OCI-LY7 (cell line): ENCODE measurements at regions not wholly inside any gene's neighbourhood (a gene's known extent, or its start where the extent isn't known, plus 50 kb on each side); places are given as distances from the start of the nearest gene placed in this dataset.

ENCODE experiments used
- BruUV-seq: library from RNA; stranded (reverse); fragments of 400-500 nt; replicated peaks from 2 replicates; lab custom pipeline; 2021; lab: Mats Ljungman, UMichigan
- CTCF ChIA-PET: fragments of 300-600 bp; sonication (Branson Sonifier 250); formaldehyde crosslinking; loops from one replicate; lab custom pipeline; 2022; ENCODE audit warnings: antibody characterized with exemption; ENCODE audit not compliant: unreplicated experiment; lab: Charles Lee
- POLR2A ChIA-PET: fragments of 300-600 bp; sonication (Branson Sonifier 250); formaldehyde crosslinking; loops from one replicate; lab custom pipeline; 2022; ENCODE audit warnings: antibody characterized with exemption; lab: Charles Lee
- DNase-seq: peaks from one replicate; pipeline ENCODE4 v3.0.0-alpha.2; 2015; ENCODE audit warnings: low spot score
- H2AFZ ChIP-seq: fragments of 200-600 bp; sonication (generic), shearing (Covaris generic); 2 replicates; pipeline ENCODE4 v1.6.1; 2014; ENCODE audit warnings: mild to moderate bottlenecking, antibody characterized with exemption, low read length, moderate library complexity
- H3K27ac ChIP-seq: fragments of 200-600 bp; sonication (generic); 2 replicates; pipeline ENCODE4 v1.5.1; 2014; ENCODE audit warnings: mixed run types, low read depth, mild to moderate bottlenecking, moderate library complexity, low read length, inconsistent platforms; ENCODE audit not compliant: poor library complexity, severe bottlenecking
- H3K36me3 ChIP-seq: fragments of 200-600 bp; sonication (generic); 2 replicates; pipeline ENCODE4 v1.6.1; 2014; ENCODE audit warnings: mild to moderate bottlenecking, antibody characterized with exemption, low read length, moderate library complexity, mixed read lengths; ENCODE audit not compliant: insufficient read depth
- H3K4me1 ChIP-seq: fragments of 200-600 bp; sonication (generic); 2 replicates; pipeline ENCODE4 v1.5.1; 2014; ENCODE audit warnings: mild to moderate bottlenecking, low read length; ENCODE audit not compliant: insufficient read depth, poor library complexity, severe bottlenecking
- H3K4me2 ChIP-seq: fragments of 200-600 bp; sonication (generic); 2 replicates; pipeline ENCODE4 v1.6.1; 2014; ENCODE audit warnings: mild to moderate bottlenecking, low read length
- H3K4me3 ChIP-seq: fragments of 200-600 bp; sonication (generic); 2 replicates; pipeline ENCODE4 v1.5.1; 2014; ENCODE audit warnings: mild to moderate bottlenecking, low read depth, low read length; ENCODE audit not compliant: poor library complexity, severe bottlenecking
- H3K79me2 ChIP-seq: fragments of 200-600 bp; sonication (generic); 2 replicates; pipeline ENCODE4 v1.6.1; 2016; ENCODE audit warnings: low read depth, mild to moderate bottlenecking, low read length, moderate library complexity, mixed read lengths; ENCODE audit not compliant: insufficient read depth
- H3K9me2 ChIP-seq: fragments of 200-600 bp; sonication (generic); 2 replicates; pipeline ENCODE4 v1.6.1; 2016; ENCODE audit warnings: mild to moderate bottlenecking, low read length, mixed read lengths; ENCODE audit not compliant: insufficient read depth
- H3K9me3 ChIP-seq: fragments of 200-600 bp; sonication (generic); 2 replicates; pipeline ENCODE4 v1.6.1; 2014; ENCODE audit warnings: mild to moderate bottlenecking, mixed run types, low read length, mixed read lengths
- H4K20me1 ChIP-seq: fragments of 200-600 bp; sonication (generic); 2 replicates; pipeline ENCODE4 v1.6.1; 2014; ENCODE audit warnings: mild to moderate bottlenecking, antibody characterized with exemption, low read length, moderate library complexity, mixed read lengths; ENCODE audit not compliant: insufficient read depth
- CTCF ChIP-seq: fragments of 200-600 bp; sonication (generic); conservative IDR thresholded peaks from 2 replicates; pipeline ENCODE4 v1.5.1; 2014; ENCODE audit warnings: mild to moderate bottlenecking, antibody characterized with exemption, low read length, moderate library complexity, mixed read lengths
- EZH2phosphoT487 ChIP-seq: fragments of 200-600 bp; sonication (generic); IDR thresholded peaks from 2 replicates; pipeline ENCODE4 v1.6.1; 2018; ENCODE audit warnings: low read depth, borderline replicate concordance, mild to moderate bottlenecking, mixed run types, antibody characterized with exemption, low read length, moderate library complexity, mixed read lengths
- intact Hi-C: fragments of 100-400 bp; cut with micrococcal nuclease; formaldehyde crosslinking; loops from one replicate; pipeline ENCODE4 v1.10.0; 2022; ENCODE audit not compliant: unreplicated experiment

DNA sequence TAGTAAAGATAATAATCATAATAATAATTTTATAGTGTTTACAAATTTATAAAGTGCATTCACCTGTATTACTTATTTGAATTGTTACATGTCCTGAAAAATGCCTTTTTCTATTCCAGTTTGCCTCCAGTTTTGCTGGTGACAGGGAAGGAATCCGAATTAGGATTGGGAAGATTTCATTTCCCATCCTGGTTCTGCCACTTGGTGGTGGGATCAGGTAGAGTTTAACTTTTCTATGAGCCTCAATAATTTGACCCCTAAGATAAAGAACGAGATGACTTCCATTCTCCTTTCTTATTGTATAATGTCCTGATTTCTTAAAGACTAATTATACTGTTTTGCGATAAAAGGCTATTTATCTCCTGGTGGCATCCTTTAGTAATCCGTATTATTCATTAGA lies 1090.9 kb downstream of the RAPGEF2 start:
- CTCF ChIA-PET: no interaction called here

GRCh38 chr4:160194716-160195115 lies 1091.8 kb downstream of the RAPGEF2 start:
- BruUV-seq: no TSS peak
- no peak overlapping the region for H3K27ac ChIP-seq
- no peaks in the 10 kb centered on the region for H3K9me2 ChIP-seq
- H3K79me2 ChIP-seq: no peaks in the 10 kb centered on the region
- no peaks in the 10 kb centered on the region for H3K4me1 ChIP-seq
- POLR2A ChIA-PET: interaction anchor here (1.1 to 1.5 kb wide), 2 partner anchors 8 to 57 kb away, joined by 3 read pairs; no protein-coding TSS in a partner anchor
- no peak overlapping the region for H3K4me3 ChIP-seq
- CTCF ChIA-PET: no interaction called here
- no peaks in the 10 kb centered on the region for H3K36me3 ChIP-seq
- H3K9me3 ChIP-seq: no peaks in the 10 kb centered on the region
- no peak for DNase-seq
- intact Hi-C loops: no loop called here
- TF ChIP-seq EZH2phosphoT487 (no peak), CTCF (no peak)
- no peak overlapping the region for H3K4me2 ChIP-seq
- no peak overlapping the region for H2AFZ ChIP-seq
- no peaks in the 10 kb centered on the region for H4K20me1 ChIP-seq

More for the DNA sequence above, 1090.9 kb downstream of the RAPGEF2 start:
- Histone ChIP-seq H3K4me2 (no peak overlapping the region), H3K36me3 (no peaks in the 10 kb centered on the region), H3K9me3 (no peaks in the 10 kb centered on the region), H2AFZ (no peak overlapping the region), H3K9me2 (no peaks in the 10 kb centered on the region), H3K4me1 (no peaks in the 10 kb centered on the region), H3K79me2 (no peaks in the 10 kb centered on the region), H3K27ac (no peak overlapping the region), H3K4me3 (no peak overlapping the region), H4K20me1 (no peaks in the 10 kb centered on the region)
- no peak for TF ChIP-seq CTCF
- no TSS peak for BruUV-seq
- no peak for DNase-seq
- intact Hi-C loops: no loop called here
- POLR2A ChIA-PET: interaction anchor here (1.1 to 1.5 kb wide), 2 partner anchors 9 to 58 kb away, joined by 3 read pairs; no protein-coding TSS in a partner anchor

DNA sequence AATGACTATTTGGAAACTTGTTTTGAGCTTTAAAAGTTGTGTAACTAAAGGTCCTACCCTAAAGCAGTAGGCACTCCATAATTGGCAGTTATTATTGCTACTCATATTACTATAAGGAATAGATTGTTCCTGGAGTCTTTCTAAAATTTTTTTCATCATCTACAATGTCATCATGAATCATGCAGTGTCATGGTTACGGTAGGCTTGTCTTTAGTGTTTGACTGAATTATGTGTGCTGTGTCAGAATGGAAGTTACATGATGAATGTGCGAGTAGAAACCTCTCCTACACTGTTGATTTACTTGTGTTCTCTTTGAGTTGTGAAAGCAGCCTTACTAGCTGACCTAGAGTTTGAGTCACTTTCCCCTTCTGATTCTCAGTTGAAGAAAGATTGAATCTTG lies 1099.9 kb downstream of the RAPGEF2 start:
- POLR2A ChIA-PET: interaction anchor here (1.1 kb wide), 1 partner anchor 9 kb away, joined by 3 read pairs; no protein-coding TSS in a partner anchor
- no peak for TF ChIP-seq CTCF
- TF ChIP-seq EZH2phosphoT487: no peak
- no peaks in the 10 kb centered on the region for H4K20me1 ChIP-seq
- BruUV-seq: no TSS peak
- intact Hi-C loops: no loop called here
- H3K4me2 ChIP-seq: no peak overlapping the region
- H3K9me3 ChIP-seq: no peaks in the 10 kb centered on the region
- no peaks in the 10 kb centered on the region for H3K79me2 ChIP-seq
- H3K4me1 ChIP-seq: no peaks in the 10 kb centered on the region
- CTCF ChIA-PET: no interaction called here
- no peak overlapping the region for H2AFZ ChIP-seq
- H3K27ac ChIP-seq: no peak overlapping the region
- no peaks in the 10 kb centered on the region for H3K9me2 ChIP-seq
- H3K4me3 ChIP-seq: no peak overlapping the region
- H3K36me3 ChIP-seq: no peaks in the 10 kb centered on the region
- DNase-seq: no peak
